AML-193 (cell line): ENCODE measurements at regions not wholly inside any gene's neighbourhood (a gene's known extent, or its start where the extent isn't known, plus 50 kb on each side); places are given as distances from the start of the nearest gene placed in this dataset.

Experiments
- DNase-seq, 2 experiments: peaks; one replicate each; lab custom pipeline; 2025; lab: John Stamatoyannopoulos, UW

DNA sequence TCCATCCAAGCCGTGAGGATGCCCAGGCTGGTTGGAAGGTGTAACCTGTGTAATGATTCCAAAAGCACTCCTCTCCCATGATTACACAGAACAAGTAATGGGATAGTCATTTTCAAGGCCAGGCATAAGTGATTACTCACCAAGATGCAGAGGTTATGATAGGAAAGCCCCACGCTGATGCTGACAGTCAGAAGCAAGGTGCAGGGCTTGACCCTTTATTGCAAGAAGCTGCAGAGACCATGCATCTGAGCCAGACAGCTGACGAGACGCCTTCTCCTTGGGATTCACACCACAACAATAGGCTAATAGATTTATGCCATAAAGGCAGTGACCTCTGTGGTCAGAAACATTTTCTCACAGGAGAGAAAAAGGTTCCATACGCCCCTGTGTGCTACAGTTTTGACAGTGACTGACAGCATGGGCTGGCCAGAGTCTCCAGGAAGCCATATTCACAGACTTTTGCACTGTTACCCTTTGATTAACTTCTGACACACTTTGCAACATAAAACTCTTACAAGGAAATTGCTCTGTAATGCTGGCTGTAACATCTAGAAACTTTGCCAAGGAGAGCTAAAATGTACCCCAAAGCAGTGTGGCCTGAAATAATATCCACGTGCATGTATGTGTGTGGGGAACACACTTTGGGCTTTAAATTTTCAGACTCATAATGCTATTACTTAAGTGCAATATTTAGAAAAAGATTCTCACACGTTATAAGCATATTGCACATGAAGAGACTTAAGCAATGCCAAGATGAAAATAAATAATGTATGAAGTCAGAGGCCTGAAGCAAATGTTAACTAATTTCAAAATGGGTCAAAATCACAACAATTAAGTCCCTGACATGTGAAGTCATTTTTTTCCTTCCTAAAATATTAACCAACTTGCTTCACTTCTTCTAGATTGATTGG lies 1079.0 kb upstream of the TENM4 start:
- no peak for DNase-seq

GRCh38 chr11:80517701-80518100 lies 1076.9 kb upstream of the TENM4 start:
- no peak for DNase-seq

GRCh38 chr11:80515097-80515496 lies 1074.3 kb upstream of the TENM4 start:
- no peak for DNase-seq

DNA sequence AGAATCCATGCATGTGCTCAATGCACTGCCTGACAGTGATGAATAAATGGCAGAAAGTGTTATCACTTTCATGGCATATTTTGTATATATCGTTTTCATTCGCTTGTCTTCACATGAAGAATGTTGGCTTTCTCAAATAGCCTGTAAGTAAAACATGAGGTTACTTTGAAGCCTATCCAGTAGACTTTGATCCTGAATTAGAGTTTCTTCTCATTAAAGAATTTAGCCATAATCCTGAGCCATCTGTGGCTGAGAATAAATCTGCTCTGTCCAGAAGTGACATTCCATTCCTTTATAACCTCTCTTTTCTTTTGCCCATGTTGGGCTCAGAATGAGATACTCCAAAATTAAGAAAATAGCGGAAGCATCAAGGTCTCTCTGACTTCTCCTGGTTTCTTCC lies 1071.7 kb upstream of the TENM4 start:
- DNase-seq = no peak

DNA sequence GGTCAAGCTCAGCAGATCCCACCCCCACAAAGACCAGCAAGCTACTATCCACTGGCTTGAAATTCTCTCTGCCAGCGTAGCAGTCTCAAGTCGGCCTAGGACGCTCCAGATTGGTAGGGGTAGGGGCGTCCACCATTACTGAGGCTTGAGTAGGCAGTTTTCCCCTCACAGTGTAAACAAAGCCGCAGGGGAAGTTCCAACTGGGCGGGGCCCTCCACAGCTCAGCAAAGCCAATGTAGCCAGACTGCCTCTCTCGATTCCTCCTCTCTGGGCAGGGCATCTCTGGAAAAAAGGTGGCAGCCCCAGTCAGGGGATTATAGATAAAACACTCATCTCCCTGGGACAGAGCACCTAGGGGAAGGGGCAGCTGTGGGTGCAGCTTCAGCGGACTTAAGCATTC lies 1064.9 kb upstream of the TENM4 start:
- no peak for DNase-seq

- no peak for DNase-seq
These were observed 1063.2 kb upstream of the TENM4 start for GRCh38 chr11:80503990-80504389.

DNA sequence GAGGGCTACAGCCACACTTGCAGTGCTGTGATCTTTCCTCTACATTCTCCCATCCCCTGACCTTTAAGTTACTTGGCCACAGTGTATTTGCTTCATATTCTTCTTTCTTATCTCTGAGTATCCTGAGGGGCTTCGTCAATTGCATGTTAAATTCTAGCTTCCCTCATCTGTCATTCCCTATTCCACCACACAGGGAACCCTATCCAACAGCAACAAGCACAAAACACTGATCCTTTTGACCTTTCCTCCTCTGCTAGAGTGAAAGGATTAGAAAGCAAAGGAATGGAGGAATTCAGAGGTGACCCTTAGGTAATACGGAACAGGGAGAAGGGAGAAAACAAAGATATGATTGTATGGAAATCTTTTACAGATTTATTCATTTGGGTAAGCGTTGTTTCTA lies 1061.7 kb upstream of the TENM4 start:
- no peak for DNase-seq

DNA sequence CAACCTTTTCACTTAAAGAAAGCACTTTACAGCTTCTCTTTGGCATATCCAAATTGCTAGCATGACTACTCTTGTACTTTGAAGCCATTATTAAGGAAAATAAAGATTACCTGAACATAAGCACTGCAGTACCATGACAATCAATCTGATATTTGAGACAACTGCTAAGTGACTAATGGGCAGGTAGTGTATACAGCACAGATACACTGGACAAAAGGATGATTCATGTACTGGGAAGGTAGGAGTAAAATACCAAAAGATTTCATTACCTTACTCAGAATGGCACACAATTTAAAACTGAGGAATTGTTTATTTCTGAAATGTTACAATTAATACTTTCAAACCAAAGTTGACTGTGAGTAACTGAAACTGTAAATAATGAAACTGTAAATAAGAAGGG lies 1054.3 kb upstream of the TENM4 start:
- DNase-seq = no peak

GRCh38 chr11:80487952-80488351 lies 1047.1 kb upstream of the TENM4 start:
- DNase-seq = no peak

DNA sequence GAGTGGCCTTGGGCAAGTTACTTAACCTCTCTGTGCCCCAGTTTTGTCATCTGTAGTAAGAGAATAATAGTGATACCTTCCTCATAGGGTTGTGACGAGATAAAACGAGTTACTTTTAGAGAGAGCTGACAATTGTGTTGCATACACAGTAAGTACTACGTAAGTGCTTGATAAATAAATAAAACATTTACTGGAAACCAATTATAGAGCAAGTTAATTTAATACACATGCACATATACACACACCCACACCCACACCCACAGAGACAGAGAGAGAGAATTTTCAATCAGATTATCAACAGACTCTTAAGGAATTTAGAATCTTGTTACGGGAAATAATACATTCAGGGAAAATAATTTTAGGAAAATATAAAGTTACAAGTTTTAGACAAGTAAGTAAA lies 1045.8 kb upstream of the TENM4 start:
- DNase-seq = no peak

DNA sequence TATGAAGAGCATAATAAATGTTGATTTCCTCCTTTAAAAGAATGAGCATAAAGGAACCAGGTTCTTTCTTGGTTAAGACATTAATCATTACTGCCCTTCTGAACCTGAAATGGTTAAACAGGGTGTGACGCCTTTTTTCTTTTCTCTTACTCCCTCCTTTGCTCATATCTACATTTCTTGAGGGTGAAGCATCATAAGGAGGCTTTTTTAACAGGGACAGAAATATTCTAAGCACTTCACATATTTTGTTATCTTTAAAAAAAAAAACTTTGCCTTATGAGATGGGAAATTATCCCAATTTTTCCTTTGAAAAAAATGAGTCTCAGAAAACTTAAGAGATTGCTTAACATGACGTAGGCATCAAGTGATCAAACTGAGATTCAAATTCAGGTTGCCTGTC lies 1036.3 kb upstream of the TENM4 start:
- no peak for DNase-seq

DNA sequence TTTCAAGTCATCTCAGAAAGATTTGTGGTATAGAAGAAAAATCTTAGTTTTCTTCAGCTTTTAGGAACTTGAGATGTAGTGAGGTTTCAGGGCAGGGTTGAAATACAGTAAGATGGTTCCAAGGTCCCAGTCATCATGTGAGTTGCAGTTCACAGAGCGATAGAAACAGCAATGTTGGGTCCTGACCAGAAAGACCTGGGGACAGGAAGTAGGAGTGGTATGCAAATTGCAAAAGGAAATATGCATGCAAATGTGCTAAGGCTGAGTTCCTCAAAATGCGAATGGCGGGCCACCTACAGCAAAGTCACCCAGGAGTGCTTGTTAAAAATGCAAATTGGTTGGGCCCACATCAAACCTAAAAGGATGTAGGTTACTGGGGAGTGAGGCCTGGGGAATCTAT lies 1032.7 kb upstream of the TENM4 start:
- no peak for DNase-seq

DNA sequence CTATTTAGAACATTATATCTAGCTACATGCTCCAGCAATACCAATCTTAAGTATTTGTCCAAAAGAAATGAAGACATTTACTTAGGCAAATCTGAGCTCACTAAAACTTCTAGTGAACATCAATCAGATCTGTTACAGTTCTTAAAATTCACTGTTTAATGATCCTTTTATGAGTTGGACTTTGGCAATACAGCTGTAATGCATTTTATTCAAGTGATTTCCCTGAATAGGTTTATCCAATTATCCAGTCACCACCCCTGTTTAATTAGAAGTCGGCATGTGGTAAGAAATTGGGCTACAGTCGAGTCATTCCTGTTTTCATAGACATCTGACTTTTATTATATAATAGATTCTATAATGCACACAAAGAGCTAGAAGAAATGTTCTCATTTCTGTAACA lies 1029.0 kb upstream of the TENM4 start:
- DNase-seq = no peak

GRCh38 chr11:80466570-80466969 lies 1025.7 kb upstream of the TENM4 start:
- DNase-seq = no peak

DNA sequence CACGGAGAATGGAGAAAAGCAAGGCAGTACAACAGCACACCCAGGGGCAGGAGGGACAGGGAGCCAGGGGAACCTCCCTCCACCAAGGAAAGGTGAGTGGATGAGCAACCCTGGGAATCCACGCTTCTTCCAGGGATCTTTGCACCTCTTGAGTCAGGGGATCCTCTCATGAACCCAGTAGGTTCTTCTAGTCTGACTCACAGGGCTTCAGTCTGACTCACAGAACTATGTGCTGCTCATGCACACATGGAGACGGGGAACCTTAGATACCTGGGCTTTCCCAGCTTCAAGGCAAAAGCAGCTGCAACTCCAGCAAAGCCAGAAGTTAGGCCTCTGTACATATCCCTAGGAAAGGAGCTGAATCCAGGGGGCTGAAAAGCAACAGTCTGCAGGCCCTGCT lies 1021.4 kb upstream of the TENM4 start:
- DNase-seq = no peak

DNA sequence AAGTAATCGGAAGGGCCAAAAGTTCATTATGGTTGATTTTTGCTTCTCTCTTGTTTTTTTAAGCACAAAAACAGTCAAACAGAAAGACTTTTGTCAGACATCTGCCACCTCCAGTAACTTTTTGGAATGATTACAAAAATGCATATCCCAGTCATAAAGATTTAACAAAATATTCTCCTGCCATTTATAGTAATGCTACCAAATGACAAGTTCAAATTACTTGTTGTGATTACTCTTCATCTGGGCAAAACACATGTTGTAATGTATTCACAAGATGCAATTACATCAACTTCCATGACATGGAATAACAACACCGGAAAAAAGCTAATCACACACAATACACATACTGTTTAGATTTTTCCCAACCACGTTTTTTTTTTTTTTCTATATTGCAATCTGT lies 1017.5 kb upstream of the TENM4 start:
- no peak for DNase-seq

DNA sequence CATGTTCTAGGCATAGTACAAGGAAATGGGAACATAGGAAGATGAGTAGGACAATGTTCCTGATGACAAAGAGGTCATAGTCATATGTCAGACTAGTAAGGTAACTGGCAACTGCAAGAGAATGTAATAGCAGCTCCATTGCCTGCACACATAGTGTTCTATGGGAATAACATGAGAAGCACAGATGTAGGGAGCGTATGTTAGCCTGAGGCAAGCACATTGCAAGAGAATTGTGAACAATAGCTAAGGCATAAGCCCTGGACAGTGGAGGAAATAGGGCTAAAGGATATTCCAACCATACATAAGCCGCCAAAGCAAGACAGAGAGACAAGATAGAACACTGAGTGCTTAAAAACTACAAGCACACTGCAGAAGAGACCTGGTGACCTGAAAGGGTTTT lies 1017.0 kb upstream of the TENM4 start:
- no peak for DNase-seq

- DNase-seq = no peak
These were observed 1015.0 kb upstream of the TENM4 start for GRCh38 chr11:80455818-80456217.

DNA sequence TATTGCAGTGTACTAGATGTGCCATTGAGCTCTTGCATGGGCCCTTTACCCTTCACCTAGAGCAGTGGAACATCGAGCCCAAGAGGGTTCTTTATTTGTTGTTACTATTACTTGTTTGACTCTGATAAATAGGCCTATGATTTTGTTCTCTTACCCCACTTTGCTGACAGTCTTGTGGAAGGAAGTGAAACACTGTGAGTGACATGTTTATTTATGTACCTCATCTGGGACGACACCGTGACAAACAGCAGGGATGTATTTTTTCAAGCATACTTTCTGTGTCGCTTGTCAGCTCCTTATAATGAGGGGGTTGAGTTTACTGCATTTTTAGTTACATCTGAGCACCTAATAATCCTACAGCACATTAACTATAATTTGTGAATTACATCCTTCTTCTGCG lies 1010.3 kb upstream of the TENM4 start:
- DNase-seq = no peak

DNA sequence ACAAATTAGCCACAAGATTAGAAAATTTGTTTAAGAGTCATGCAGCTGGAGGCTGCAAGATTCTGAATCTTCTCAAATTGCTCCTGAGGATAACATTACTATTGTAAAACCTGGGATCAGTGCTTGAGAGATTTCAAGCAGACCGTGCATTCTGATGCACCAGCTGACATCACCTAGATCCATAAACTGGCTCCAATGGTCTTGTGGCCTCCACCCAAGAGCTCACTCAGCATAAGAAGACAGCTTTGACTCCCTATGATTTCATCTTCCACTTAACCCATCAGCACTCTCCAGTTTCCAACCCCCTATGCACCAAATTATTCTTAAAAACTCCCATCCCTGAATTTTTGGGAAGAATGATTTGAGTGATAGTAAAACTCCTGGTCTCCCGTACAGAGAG lies 1007.9 kb upstream of the TENM4 start:
- DNase-seq = no peak

DNA sequence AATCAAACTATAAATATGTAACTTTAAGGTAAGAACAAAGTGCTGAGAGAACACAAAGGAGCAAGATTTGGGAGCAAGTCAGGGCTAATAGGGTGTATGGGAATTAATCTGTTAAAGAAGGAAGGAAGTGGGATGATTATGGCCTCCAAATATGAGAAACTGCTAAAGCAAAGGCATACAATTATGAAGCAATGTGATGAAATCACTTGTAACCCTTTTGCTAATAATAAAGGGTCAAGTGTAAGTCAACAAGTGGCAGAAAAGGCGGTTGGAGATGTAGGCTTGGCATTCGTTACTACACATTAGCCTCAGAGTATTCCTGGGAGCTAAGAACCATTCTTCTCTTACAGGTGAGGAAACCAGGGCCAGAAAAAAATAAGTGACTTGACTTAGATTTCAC lies 1002.3 kb upstream of the TENM4 start:
- no peak for DNase-seq

GRCh38 chr11:80441821-80442220 lies 1001.0 kb upstream of the TENM4 start:
- DNase-seq = no peak

GRCh38 chr11:80440835-80441234 lies 1000.0 kb upstream of the TENM4 start:
- no peak for DNase-seq

- DNase-seq = no peak
These were observed 995.7 kb upstream of the TENM4 start for GRCh38 chr11:80436547-80436946.
